GM12878 (cell line): ENCODE measurements at regions not wholly inside any gene's neighbourhood (a gene's known extent, or its start where the extent isn't known, plus 50 kb on each side); places are given as distances from the start of the nearest gene placed in this dataset.

ENCODE experiments used
- ATAC-seq: fragments of 200-7000 bp; cut with Tn5 transposase; 3 replicates; pipeline ENCODE4 v1.9.1; 2020; ENCODE audit warnings: mild to moderate bottlenecking, moderate library complexity
- BruUV-seq: library from RNA; stranded (reverse); fragments of 400-500 nt; replicated peaks from 2 replicates; lab custom pipeline; 2021; lab: Mats Ljungman, UMichigan
- CTCF ChIA-PET: fragments of 300-600 bp; sonication (Branson Sonifier 250); formaldehyde crosslinking; extraction: SDS; loops from one replicate; lab custom pipeline; 2021; ENCODE audit warnings: inconsistent platforms; lab: Yijun Ruan, JAX
- POLR2A ChIA-PET: fragments of 350-600 bp; formaldehyde crosslinking; extraction: SDS; loops from one replicate; lab custom pipeline; 2021; ENCODE audit warnings: inconsistent platforms; lab: Charles Lee
- RAD21 ChIA-PET: fragments of 300-600 bp; sonication (Branson Sonifier 250); formaldehyde crosslinking; loops from one replicate; lab custom pipeline; 2023; ENCODE audit warnings: antibody characterized with exemption; ENCODE audit not compliant: unreplicated experiment; lab: Charles Lee
- SMC1A ChIA-PET: fragments of 300-600 bp; sonication (Branson Sonifier 250); formaldehyde crosslinking; loops from one replicate; lab custom pipeline; 2023; ENCODE audit not compliant: unreplicated experiment, uncharacterized antibody; lab: Charles Lee
- DNase-seq: peaks from one replicate; pipeline ENCODE4 v3.0.0-alpha.2; 2011; ENCODE audit warnings: low read depth, low spot score
- FAIRE-seq: peaks from 3 replicates; lab custom pipeline; 2011; peaks lifted over from hg19 to GRCh38; lab: Jason Lieb, UNC
- H2AFZ ChIP-seq: 2 replicates; pipeline ENCODE4 v1.6.0; 2011; ENCODE audit warnings: low read depth, low read length, control low read depth; ENCODE audit not compliant: control insufficient read depth
- H3K27ac ChIP-seq: 2 replicates; pipeline ENCODE4 v1.5.1; 2011; ENCODE audit warnings: control low read depth; ENCODE audit not compliant: control insufficient read depth, insufficient read depth
- H3K27me3 ChIP-seq, 2 experiments: replicated peaks in 1 of 2; 2 replicates each; pipeline versions ENCODE4 v1.6.0 to v1.6.1; 2011; ENCODE audit warnings: low read length in 1 of 2; ENCODE audit not compliant: control insufficient read depth in 2 of 2, insufficient read depth in 2 of 2
- H3K36me3 ChIP-seq, 2 experiments: 2 replicates each; pipeline ENCODE4 v1.5.1; 2011; ENCODE audit warnings: low read length in 1 of 2; ENCODE audit not compliant: control insufficient read depth in 2 of 2, insufficient read depth in 2 of 2
- H3K4me1 ChIP-seq: 2 replicates; pipeline ENCODE4 v1.6.1; 2011; ENCODE audit warnings: mild to moderate bottlenecking, low read length, moderate library complexity, mixed read lengths; ENCODE audit not compliant: control insufficient read depth, insufficient read depth
- H3K4me2 ChIP-seq: 2 replicates; pipeline ENCODE4 v1.6.0; 2011; ENCODE audit warnings: control low read depth; ENCODE audit not compliant: control insufficient read depth, insufficient read depth
- H3K4me3 ChIP-seq: fragments of 200-600 bp; sonication (generic); 2 replicates; pipeline ENCODE4 v1.5.1; 2016
- H3K79me2 ChIP-seq: 2 replicates; pipeline ENCODE4 v1.6.0; 2011; ENCODE audit warnings: low read length; ENCODE audit not compliant: control insufficient read depth, insufficient read depth
- H3K9ac ChIP-seq: 2 replicates; pipeline ENCODE4 v1.8.0; 2011; ENCODE audit warnings: low read length, control low read depth, mixed read lengths; ENCODE audit not compliant: control insufficient read depth, insufficient read depth
- H3K9me3 ChIP-seq: replicated peaks from 3 replicates; pipeline ENCODE4 v1.5.1; 2011; ENCODE audit warnings: mild to moderate bottlenecking, low read length; ENCODE audit not compliant: control insufficient read depth, insufficient read depth
- H4K20me1 ChIP-seq: 2 replicates; pipeline ENCODE4 v1.6.0; 2011; ENCODE audit not compliant: control insufficient read depth, insufficient read depth
- ASH2L ChIP-seq: fragments of 300-600, 200-600 bp; sonication (generic); IDR thresholded peaks from 2 replicates; pipeline ENCODE4 v1.6.1; 2017; ENCODE audit warnings: low read depth, mild to moderate bottlenecking, borderline replicate concordance
- BCL11A ChIP-seq: IDR thresholded peaks from 2 replicates; pipeline ENCODE4 v1.6.1; 2011; ENCODE audit warnings: low read depth, low read length
- CHD2 ChIP-seq: IDR thresholded peaks from 2 replicates; pipeline ENCODE4 v1.6.1; 2011; ENCODE audit warnings: low read depth, low read length, improper control_type of control experiment, borderline replicate concordance
- DPF2 ChIP-seq: fragments of 450-650 bp; IDR thresholded peaks from 2 replicates; pipeline ENCODE4 v1.6.1; 2017; ENCODE audit warnings: mild to moderate bottlenecking
- KDM1A ChIP-seq: fragments of 200-600 bp; sonication (generic); IDR thresholded peaks from 2 replicates; pipeline ENCODE4 v1.6.1; 2016; ENCODE audit warnings: borderline replicate concordance
- KLF5 ChIP-seq: fragments of 450-650 bp; IDR thresholded peaks from 2 replicates; pipeline ENCODE4 v1.6.1; 2014; ENCODE audit warnings: mild to moderate bottlenecking; ENCODE audit not compliant: partially characterized antibody
- LARP7 ChIP-seq: fragments of 450-650 bp; IDR thresholded peaks from 2 replicates; pipeline ENCODE4 v1.6.1; 2017; ENCODE audit warnings: mild to moderate bottlenecking
- NFIC ChIP-seq: IDR thresholded peaks from 2 replicates; pipeline ENCODE4 v1.6.1; 2012; ENCODE audit warnings: low read depth, mild to moderate bottlenecking, inconsistent platforms, low read length, moderate library complexity
- POLR2A ChIP-seq: IDR thresholded peaks from 2 replicates; pipeline ENCODE4 v1.6.1; 2011; ENCODE audit warnings: low read depth, mild to moderate bottlenecking, low read length
- PRDM15 ChIP-seq: fragments of 450-650 bp; formaldehyde crosslinking; IDR thresholded peaks from 2 replicates; pipeline ENCODE4 v1.4.0; 2020; ENCODE audit warnings: mild to moderate bottlenecking, moderate library complexity
- RBBP5 ChIP-seq: fragments of 200-600 bp; sonication (generic); conservative IDR thresholded peaks from 2 replicates; pipeline ENCODE4 v1.6.1; 2016
- TARDBP ChIP-seq: IDR thresholded peaks from 2 replicates; pipeline ENCODE4 v1.6.1; 2016; ENCODE audit warnings: borderline replicate concordance
- TCF7 ChIP-seq: IDR thresholded peaks from 2 replicates; pipeline ENCODE4 v1.6.1; 2014; ENCODE audit warnings: antibody characterized with exemption, borderline replicate concordance
- ZBTB11 ChIP-seq: fragments of 450-650 bp; formaldehyde crosslinking; IDR thresholded peaks from 2 replicates; pipeline ENCODE4 v1.5.0; 2022; ENCODE audit warnings: mild to moderate bottlenecking, missing genetic modification characterization
- WGBS: methylation state at CpG from one replicate; pipeline ENCODE4 v1.1.6; 2016; ENCODE audit warnings: low lambda C conversion rate; ENCODE audit not compliant: insufficient replicate concordance, insufficient coverage; ENCODE audit errors: missing lambda C conversion rate; 5-methylcytosine and 5-hydroxymethylcytosine counted together
- in situ Hi-C: fragments of 300-500 bp; cut with MboI; formaldehyde crosslinking; loops from 9 replicates; pipeline ENCODE4 v1.14.3; 2018; ENCODE audit warnings: mixed read lengths
- intact Hi-C: fragments of 100-400 bp; cut with micrococcal nuclease; formaldehyde crosslinking; loops from one replicate; pipeline ENCODE4 v1.14.2; 2022; ENCODE audit not compliant: unreplicated experiment
- TF ChIP-seq, protein P1 (sequence below), 3 experiments: IDR thresholded peaks in 2 of 3; conservative IDR thresholded peaks in 1 of 3; 2 replicates each; pipeline ENCODE4 v1.5.1; 2011; ENCODE audit warnings: low read depth in 3 of 3, low read length in 3 of 3, mild to moderate bottlenecking in 3 of 3, control low read depth in 2 of 3, moderate library complexity in 2 of 3, inconsistent platforms in 1 of 3, mixed read lengths in 1 of 3; ENCODE audit not compliant: control insufficient read depth in 2 of 3, insufficient read depth in 1 of 3; ENCODE audit errors: extremely low read depth in 1 of 3
- TF ChIP-seq, protein P2 (sequence below): fragments of 450-650 bp; IDR thresholded peaks from 2 replicates; pipeline ENCODE4 v1.6.1; 2016; ENCODE audit warnings: mild to moderate bottlenecking

DNA sequence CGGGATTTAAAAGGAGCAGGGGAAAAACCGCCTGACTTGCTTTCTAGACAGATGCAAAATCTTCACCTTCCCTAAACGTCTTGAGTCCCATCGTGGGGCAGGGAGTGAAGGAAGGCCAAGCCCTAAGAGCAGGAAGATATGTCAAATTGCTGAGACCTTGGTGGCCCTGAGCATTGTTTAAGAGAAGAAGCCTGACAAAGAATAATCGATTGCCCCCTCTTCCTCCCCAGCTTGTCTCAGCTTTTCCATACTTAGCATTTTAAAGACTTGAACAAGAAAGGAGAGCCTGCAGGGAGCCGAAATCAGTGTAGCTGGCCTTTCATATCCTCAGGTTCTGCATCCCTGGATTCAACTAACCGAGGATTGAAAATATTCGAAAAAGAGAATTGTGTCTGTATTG, 157.6 kb upstream of the DLX2 start:
- Histone ChIP-seq H3K9me3 (no peaks in the 10 kb centered on the region), H3K9ac (no peak overlapping the region), H3K79me2 (no peaks in the 10 kb centered on the region), H2AFZ (no peak overlapping the region), H3K4me1 (no peaks in the 10 kb centered on the region), H3K36me3 (no peaks in the 10 kb centered on the region), H3K4me3 (no peak overlapping the region), H3K4me2 (no peak overlapping the region), H3K27ac (no peak overlapping the region), H3K27me3 (peaks cover 0 to 3% of the 10 kb centered on the region in 2 experiments; a peak in 1 of 4 replicates), H4K20me1 (no peaks in the 10 kb centered on the region)
- ChIA-PET CTCF (no interaction called here), POLR2A (no interaction called here), SMC1A (no interaction called here), RAD21 (no interaction called here)
- intact Hi-C loops (no loop called here), in situ Hi-C loops (no loop called here)
- DNase-seq = no peak
- no peak for ATAC-seq
- WGBS = 14% methylated on average over 8 of the region's 8 CpGs
- FAIRE-seq = no peak
- BruUV-seq = no TSS peak
- no peak for TF ChIP-seq KDM1A
- TF ChIP-seq PRDM15 (CRISPR knock-in tag) = no peak
- no peak for TF ChIP-seq CHD2
- no peak for TF ChIP-seq ASH2L
- TF ChIP-seq TARDBP = no peak
- no peak for TF ChIP-seq DPF2
- TF ChIP-seq RBBP5 = no peak
- TF ChIP-seq POLR2A = no peak
- no peak for TF ChIP-seq LARP7
- TF ChIP-seq KLF5 = no peak
- TF ChIP-seq NFIC = no peak
- TF ChIP-seq ZBTB11 (CRISPR knock-in tag) = no peak
- no peak for TF ChIP-seq BCL11A
- TF ChIP-seq, protein P1, sequence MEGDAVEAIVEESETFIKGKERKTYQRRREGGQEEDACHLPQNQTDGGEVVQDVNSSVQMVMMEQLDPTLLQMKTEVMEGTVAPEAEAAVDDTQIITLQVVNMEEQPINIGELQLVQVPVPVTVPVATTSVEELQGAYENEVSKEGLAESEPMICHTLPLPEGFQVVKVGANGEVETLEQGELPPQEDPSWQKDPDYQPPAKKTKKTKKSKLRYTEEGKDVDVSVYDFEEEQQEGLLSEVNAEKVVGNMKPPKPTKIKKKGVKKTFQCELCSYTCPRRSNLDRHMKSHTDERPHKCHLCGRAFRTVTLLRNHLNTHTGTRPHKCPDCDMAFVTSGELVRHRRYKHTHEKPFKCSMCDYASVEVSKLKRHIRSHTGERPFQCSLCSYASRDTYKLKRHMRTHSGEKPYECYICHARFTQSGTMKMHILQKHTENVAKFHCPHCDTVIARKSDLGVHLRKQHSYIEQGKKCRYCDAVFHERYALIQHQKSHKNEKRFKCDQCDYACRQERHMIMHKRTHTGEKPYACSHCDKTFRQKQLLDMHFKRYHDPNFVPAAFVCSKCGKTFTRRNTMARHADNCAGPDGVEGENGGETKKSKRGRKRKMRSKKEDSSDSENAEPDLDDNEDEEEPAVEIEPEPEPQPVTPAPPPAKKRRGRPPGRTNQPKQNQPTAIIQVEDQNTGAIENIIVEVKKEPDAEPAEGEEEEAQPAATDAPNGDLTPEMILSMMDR (IDR thresholded peaks at IDR 0.05 in 2 of 3, conservative IDR thresholded peaks at IDR 0.05 in 1 of 3; ENCODE audit: control insufficient read depth in 2 of 3, extremely low read depth in 1 of 3, insufficient read depth in 1 of 3, low read depth in 3 of 3, low read length in 3 of 3) = no peak
- no peak for TF ChIP-seq TCF7
- TF ChIP-seq, protein P2, sequence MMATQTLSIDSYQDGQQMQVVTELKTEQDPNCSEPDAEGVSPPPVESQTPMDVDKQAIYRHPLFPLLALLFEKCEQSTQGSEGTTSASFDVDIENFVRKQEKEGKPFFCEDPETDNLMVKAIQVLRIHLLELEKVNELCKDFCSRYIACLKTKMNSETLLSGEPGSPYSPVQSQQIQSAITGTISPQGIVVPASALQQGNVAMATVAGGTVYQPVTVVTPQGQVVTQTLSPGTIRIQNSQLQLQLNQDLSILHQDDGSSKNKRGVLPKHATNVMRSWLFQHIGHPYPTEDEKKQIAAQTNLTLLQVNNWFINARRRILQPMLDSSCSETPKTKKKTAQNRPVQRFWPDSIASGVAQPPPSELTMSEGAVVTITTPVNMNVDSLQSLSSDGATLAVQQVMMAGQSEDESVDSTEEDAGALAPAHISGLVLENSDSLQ = no peak
